ENCODE measurements at regions not wholly inside any gene's neighbourhood (a gene's known extent, or its start where the extent isn't known, plus 50 kb on each side); places are given as distances from the start of the nearest gene placed in this dataset.

DNA sequence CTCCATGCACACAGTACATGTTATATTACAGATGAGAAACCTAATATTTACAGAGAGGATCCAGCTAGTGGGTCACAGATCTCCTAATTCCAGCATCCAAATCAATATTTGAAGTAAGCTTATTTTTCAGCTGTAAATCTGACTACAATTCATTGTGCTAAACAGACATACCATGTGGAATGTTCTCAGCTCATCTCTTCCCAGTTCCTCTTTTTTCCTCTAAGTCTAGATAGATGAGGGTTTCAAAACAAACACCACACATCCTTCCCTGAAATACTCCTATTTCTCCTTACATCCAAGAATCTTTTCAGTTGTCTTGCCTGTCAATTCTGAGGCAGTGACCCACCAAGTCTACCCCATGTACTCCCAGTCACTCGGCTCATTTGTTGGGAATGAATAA lies 200.7 kb upstream of the PIK3C3 start:
- no peak for DNase-seq (ENCODE audit: low spot score)

DNA sequence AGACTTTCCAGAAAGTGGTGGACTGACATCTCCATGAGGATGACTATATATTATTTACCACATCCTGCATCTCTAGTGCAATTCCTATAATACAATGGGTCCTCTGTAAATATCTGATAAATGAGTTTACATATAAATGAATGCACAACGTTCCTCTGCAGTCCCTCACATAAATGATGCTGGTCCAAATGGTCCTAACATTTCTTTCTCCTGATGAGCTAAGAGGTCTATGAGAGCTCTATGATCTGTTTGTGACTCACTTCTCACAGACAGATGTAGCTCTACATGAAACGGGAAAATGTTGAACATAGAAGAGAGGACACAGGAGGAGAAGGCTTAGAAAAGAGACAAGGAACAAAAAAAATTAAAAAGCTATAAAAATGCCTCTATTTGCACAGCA lies 201.2 kb upstream of the PIK3C3 start:
- no peak for DNase-seq (ENCODE audit: low spot score)

DNA sequence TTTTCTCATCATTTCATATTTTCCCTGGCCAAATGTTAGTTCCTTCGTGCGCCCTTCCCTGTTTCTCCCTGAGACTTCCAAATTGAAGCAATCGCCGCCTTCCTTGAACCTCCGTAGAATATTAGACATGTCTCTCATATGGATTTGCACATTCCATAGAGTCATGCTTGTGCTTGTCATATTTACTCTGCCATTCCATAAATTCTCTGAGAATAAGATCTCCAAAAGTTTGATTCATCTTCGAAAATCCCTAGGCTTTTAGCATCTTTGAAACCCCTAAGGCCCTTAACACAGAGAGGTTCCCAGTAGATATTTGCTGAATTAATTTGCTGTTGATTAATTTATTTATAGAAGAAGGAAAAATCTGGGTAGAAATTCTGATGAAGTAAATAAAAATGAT lies 202.2 kb upstream of the PIK3C3 start:
- DNase-seq (ENCODE audit: low spot score) = no peak

DNA sequence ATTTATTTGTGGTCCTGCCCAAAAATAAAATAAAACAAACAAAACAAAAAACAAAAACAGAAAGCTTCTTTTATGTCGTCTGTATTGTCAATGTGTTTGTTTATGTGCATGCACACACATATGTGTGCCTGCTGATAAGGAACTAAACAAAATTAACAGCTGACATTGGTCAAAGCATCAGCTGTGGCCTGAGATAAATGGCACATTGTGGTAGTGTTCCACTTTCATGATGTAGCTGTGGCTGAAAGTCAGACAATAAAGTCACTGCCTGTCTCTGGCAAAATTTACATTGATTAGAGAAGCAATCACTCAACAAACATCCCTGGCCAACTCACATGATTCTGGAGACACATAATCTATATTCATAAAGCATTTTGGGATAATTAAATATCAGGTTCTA lies 203.4 kb upstream of the PIK3C3 start:
- no peak for DNase-seq (ENCODE audit: low spot score)

DNA sequence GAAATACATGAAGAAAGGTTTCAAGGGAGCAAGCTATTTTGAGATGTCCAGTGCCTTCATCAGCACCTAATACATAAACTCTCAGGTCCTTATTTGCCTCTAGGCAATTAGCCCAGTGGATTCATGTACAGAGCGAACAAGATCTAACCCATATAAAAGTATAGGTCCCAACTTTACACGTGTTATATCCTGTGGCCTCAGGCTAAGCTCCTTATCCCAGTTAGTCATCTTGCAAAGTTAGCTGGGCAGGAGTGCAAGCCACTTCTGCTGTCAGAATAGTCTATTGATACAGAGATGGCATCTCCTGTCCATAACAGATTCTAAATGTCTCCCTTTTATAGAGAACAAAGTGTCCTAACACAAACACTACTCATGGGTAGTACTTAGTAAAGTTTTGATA lies 203.9 kb upstream of the PIK3C3 start:
- DNase-seq (ENCODE audit: low spot score) = no peak

- no peak for DNase-seq (ENCODE audit: low spot score)
These were observed 207.3 kb upstream of the PIK3C3 start for GRCh38 chr18:41747723-41748242.

- DNase-seq (ENCODE audit: low spot score) = peak; percentile 54
These were observed 209.6 kb upstream of the PIK3C3 start for GRCh38 chr18:41745166-41746049.

GRCh38 chr18:41744421-41745030 lies 210.5 kb upstream of the PIK3C3 start:
- DNase-seq (ENCODE audit: low spot score) = peak; percentile 11

GRCh38 chr18:41737218-41737617 lies 217.8 kb upstream of the PIK3C3 start:
- DNase-seq (ENCODE audit: low spot score) = no peak

GRCh38 chr18:41734917-41735316 lies 220.1 kb upstream of the PIK3C3 start:
- DNase-seq (ENCODE audit: low spot score) = no peak

- DNase-seq (ENCODE audit: low spot score) = no peak
These were observed 222.7 kb upstream of the PIK3C3 start for GRCh38 chr18:41732356-41732755.

DNA sequence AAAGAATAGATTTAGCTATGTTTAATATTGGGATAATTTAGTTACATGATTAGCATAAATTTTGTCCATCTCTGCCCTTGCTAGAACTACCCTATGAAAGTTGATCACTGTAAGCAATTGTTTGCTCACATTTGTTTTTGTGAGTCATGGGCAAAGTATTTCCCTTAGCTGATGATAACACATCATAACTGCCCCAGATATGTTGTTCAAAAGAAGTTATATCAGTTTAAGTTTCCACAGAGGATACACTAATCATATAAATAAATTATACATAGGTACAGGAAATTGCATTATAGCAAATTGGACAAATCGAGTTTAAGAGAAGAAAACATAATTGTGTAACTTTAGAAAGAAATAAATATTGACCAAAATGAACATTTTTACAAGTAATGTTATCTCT lies 223.2 kb upstream of the PIK3C3 start:
- DNase-seq (ENCODE audit: low spot score) = no peak

DNA sequence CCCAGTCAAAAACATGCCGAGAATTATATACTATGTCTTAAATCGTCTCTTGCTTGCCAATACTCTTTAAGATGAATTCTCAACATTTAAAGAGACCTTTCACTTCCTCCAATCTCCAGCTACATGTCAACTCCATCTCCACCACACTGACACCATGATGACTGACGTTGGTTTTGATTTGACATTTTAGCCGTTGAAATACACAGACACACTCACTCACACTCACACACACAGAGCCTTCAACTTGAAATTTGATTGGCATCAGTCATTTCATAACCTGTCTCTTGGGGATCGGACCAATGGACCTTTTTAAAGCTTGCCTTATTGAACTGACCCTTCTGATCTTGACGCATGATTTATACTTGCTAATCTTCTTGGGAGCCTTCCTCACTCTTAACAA lies 230.8 kb upstream of the PIK3C3 start:
- DNase-seq (ENCODE audit: low spot score) = no peak

- DNase-seq (ENCODE audit: low spot score) = no peak
These were observed 233.8 kb upstream of the PIK3C3 start for GRCh38 chr18:41721103-41721790.

- no peak for DNase-seq (ENCODE audit: low spot score)
These were observed 234.8 kb upstream of the PIK3C3 start for GRCh38 chr18:41720226-41720625.

- DNase-seq (ENCODE audit: low spot score) = no peak
These were observed 235.2 kb upstream of the PIK3C3 start for GRCh38 chr18:41719808-41720207.

- DNase-seq (ENCODE audit: low spot score) = no peak
These were observed 240.2 kb upstream of the PIK3C3 start for GRCh38 chr18:41714872-41715271.

DNA sequence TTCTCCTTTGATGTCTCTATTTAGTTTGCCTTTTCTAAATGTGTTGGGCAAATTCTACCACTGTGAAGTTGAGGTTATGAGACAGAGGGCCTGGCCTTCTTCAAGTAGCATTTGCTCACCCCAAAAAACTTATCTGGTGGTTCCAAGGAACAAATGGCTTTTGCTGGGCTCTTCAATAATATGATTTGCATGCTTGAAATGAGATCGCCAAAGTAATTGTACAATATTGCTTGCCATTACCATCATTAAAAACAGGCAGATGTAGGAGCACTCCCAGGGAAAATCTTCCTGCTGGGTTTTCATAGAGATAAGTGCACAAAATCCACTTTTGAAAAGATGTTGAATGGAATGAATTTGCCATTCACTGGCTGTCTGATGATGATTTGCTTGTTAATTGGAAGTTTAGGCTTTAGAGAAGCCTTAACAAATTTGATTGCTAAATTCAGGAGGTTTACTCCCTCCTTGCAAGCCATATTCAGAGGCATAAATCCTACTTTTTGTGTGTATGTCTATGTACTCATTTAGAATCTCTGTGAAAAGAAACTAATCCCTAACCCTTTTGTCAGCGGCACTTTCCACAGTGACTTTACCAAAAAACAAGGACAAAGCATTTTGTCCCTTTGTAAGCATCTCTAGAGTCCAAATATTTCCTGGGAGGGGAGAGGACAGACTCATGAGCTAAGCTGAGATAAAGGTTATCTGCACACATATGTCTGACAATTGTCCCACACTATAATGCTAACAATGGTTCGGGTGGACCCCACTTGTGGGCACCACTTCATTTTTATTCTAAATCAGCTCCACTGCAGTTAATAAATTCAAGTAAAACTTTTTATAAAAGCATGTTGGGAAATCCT lies 240.8 kb upstream of the PIK3C3 start:
- DNase-seq (ENCODE audit: low spot score) = no peak

- DNase-seq (ENCODE audit: low spot score) = no peak
These were observed 248.7 kb upstream of the PIK3C3 start for GRCh38 chr18:41706301-41706700.

GRCh38 chr18:41703744-41704530 lies 251.1 kb upstream of the PIK3C3 start:
- DNase-seq (ENCODE audit: low spot score) = no peak

GRCh38 chr18:41700416-41700815 lies 254.6 kb upstream of the PIK3C3 start:
- no peak for DNase-seq (ENCODE audit: low spot score)
